ENCODE measurements at regions not wholly inside any gene's neighbourhood (a gene's known extent, or its start where the extent isn't known, plus 50 kb on each side); places are given as distances from the start of the nearest gene placed in this dataset.
"Not testable (repeated sequence)": the region's sequence is repeated elsewhere in the genome, so short reads cannot be mapped to it uniquely, and the experiment has no call there.

- ChIA-PET POLR2A (ENCODE audit: low non-redundant PET) (no interaction called here), CTCF (no interaction called here)
- intact Hi-C loops (cut with micrococcal nuclease; ENCODE audit: unreplicated experiment): no loop called here
- DNase-seq (ENCODE audit: low spot score): no peak
- no peak overlapping the region for H3K4me3 ChIP-seq (ENCODE audit: low read depth, low read length, poor library complexity, severe bottlenecking)
- no peak for TF ChIP-seq EZH2 (IDR thresholded peaks at IDR 0.05; ENCODE audit: borderline replicate concordance, low read depth, low read length, poor library complexity, severe bottlenecking)
- TF ChIP-seq CTCF (conservative IDR thresholded peaks at IDR 0.05; ENCODE audit: low read depth, low read length): no peak
- no peaks in the 10 kb centered on the region for H3K4me1 ChIP-seq (ENCODE audit: insufficient read depth, low read length, poor library complexity, severe bottlenecking)
- H3K36me3 ChIP-seq (ENCODE audit: insufficient read depth, low read length, poor library complexity, severe bottlenecking): no peaks in the 10 kb centered on the region
- H3K27ac ChIP-seq (ENCODE audit: low read depth, low read length, poor library complexity, severe bottlenecking): no peak overlapping the region
- H3K27me3 ChIP-seq (replicated peaks; ENCODE audit: insufficient read depth, low read depth, low read length, poor library complexity): no peaks in the 10 kb centered on the region
- no TSS peak for BruUV-seq (replicated peaks)
- no peaks in the 10 kb centered on the region for H3K9me3 ChIP-seq (ENCODE audit: low read depth, low read length, poor library complexity, severe bottlenecking)
Observed at GRCh38 chr2:144111437-144111836, 408.5 kb downstream of the ZEB2 start.

GRCh38 chr2:144106104-144106503, 413.8 kb downstream of the ZEB2 start:
- DNase-seq (ENCODE audit: low spot score); H3K27ac ChIP-seq (ENCODE audit: low read depth, low read length, poor library complexity, severe bottlenecking); H3K27me3 ChIP-seq (replicated peaks; ENCODE audit: insufficient read depth, low read depth, low read length, poor library complexity); H3K9me3 ChIP-seq (ENCODE audit: low read depth, low read length, poor library complexity, severe bottlenecking); CTCF ChIA-PET; H3K4me3 ChIP-seq (ENCODE audit: low read depth, low read length, poor library complexity, severe bottlenecking); intact Hi-C loops (cut with micrococcal nuclease; ENCODE audit: unreplicated experiment); BruUV-seq (replicated peaks); H3K36me3 ChIP-seq (ENCODE audit: insufficient read depth, low read length, poor library complexity, severe bottlenecking); H3K4me1 ChIP-seq (ENCODE audit: insufficient read depth, low read length, poor library complexity, severe bottlenecking); POLR2A ChIA-PET (ENCODE audit: low non-redundant PET): not testable (repeated sequence)

- intact Hi-C loops (cut with micrococcal nuclease; ENCODE audit: unreplicated experiment): no loop called here
- H3K9me3 ChIP-seq (ENCODE audit: low read depth, low read length, poor library complexity, severe bottlenecking): no peaks in the 10 kb centered on the region
- no peaks in the 10 kb centered on the region for H3K36me3 ChIP-seq (ENCODE audit: insufficient read depth, low read length, poor library complexity, severe bottlenecking)
- no peak overlapping the region for H3K4me3 ChIP-seq (ENCODE audit: low read depth, low read length, poor library complexity, severe bottlenecking)
- no TSS peak for BruUV-seq (replicated peaks)
- POLR2A ChIA-PET (ENCODE audit: low non-redundant PET): no interaction called here
- no peak for TF ChIP-seq CTCF (conservative IDR thresholded peaks at IDR 0.05; ENCODE audit: low read depth, low read length)
- TF ChIP-seq EZH2 (IDR thresholded peaks at IDR 0.05; ENCODE audit: borderline replicate concordance, low read depth, low read length, poor library complexity, severe bottlenecking): no peak
- H3K27ac ChIP-seq (ENCODE audit: low read depth, low read length, poor library complexity, severe bottlenecking): no peak overlapping the region
- CTCF ChIA-PET: no interaction called here
- no peaks in the 10 kb centered on the region for H3K4me1 ChIP-seq (ENCODE audit: insufficient read depth, low read length, poor library complexity, severe bottlenecking)
- DNase-seq (ENCODE audit: low spot score): no peak
- no peaks in the 10 kb centered on the region for H3K27me3 ChIP-seq (replicated peaks; ENCODE audit: insufficient read depth, low read depth, low read length, poor library complexity)
Observed at GRCh38 chr2:144102386-144102785, 417.5 kb downstream of the ZEB2 start.

GRCh38 chr2:144099780-144100377, 420.0 kb downstream of the ZEB2 start:
- intact Hi-C loops (cut with micrococcal nuclease; ENCODE audit: unreplicated experiment): no loop called here
- CTCF ChIA-PET: no interaction called here
- Histone ChIP-seq H3K27ac (ENCODE audit: low read depth, low read length, poor library complexity, severe bottlenecking) (no peak overlapping the region), H3K9me3 (ENCODE audit: low read depth, low read length, poor library complexity, severe bottlenecking) (no peaks in the 10 kb centered on the region), H3K27me3 (replicated peaks; ENCODE audit: insufficient read depth, low read depth, low read length, poor library complexity) (no peaks in the 10 kb centered on the region), H3K4me1 (ENCODE audit: insufficient read depth, low read length, poor library complexity, severe bottlenecking) (no peaks in the 10 kb centered on the region), H3K4me3 (ENCODE audit: low read depth, low read length, poor library complexity, severe bottlenecking) (no peak overlapping the region), H3K36me3 (ENCODE audit: insufficient read depth, low read length, poor library complexity, severe bottlenecking) (no peaks in the 10 kb centered on the region)
- DNase-seq (ENCODE audit: low spot score): no peak
- POLR2A ChIA-PET (ENCODE audit: low non-redundant PET): no interaction called here
- TF ChIP-seq CTCF (conservative IDR thresholded peaks at IDR 0.05; ENCODE audit: low read depth, low read length): no peak
- TF ChIP-seq EZH2 (IDR thresholded peaks at IDR 0.05; ENCODE audit: borderline replicate concordance, low read depth, low read length, poor library complexity, severe bottlenecking): no peak
- no TSS peak for BruUV-seq (replicated peaks)
